Subcutaneous abdominal adipose tissue (tissue), 5 donors: ENCODE measurements at regions not wholly inside any gene's neighbourhood (a gene's known extent, or its start where the extent isn't known, plus 50 kb on each side); places are given as distances from the start of the nearest gene placed in this dataset.

Source experiments
- H3K27ac ChIP-seq: one replicate; pipeline ENCODE4 v1.7.0; 2013; ENCODE audit warnings: low read depth, mild to moderate bottlenecking, inconsistent platforms, low read length, moderate library complexity
- H3K27me3 ChIP-seq, 5 donors: one replicate each; pipeline ENCODE4 v1.7.0; 2013; ENCODE audit warnings: low read length in 5 of 5, inconsistent platforms in 1 of 5; ENCODE audit not compliant: control insufficient read depth in 5 of 5, insufficient read depth in 4 of 5
- H3K36me3 ChIP-seq, 5 donors: one replicate each; pipeline ENCODE4 v1.7.0; 2013; ENCODE audit warnings: low read length in 5 of 5; ENCODE audit not compliant: control insufficient read depth in 5 of 5, insufficient read depth in 5 of 5
- H3K4me1 ChIP-seq, 5 donors: one replicate each; pipeline ENCODE4 v1.7.0; 2013; ENCODE audit warnings: low read length in 5 of 5, mild to moderate bottlenecking in 3 of 5, moderate library complexity in 1 of 5; ENCODE audit not compliant: control insufficient read depth in 5 of 5, insufficient read depth in 5 of 5
- H3K4me3 ChIP-seq, 5 donors: one replicate each; pipeline ENCODE4 v1.7.0; 2013; ENCODE audit warnings: low read length in 5 of 5, low read depth in 1 of 5
- H3K9ac ChIP-seq, 5 donors: one replicate each; pipeline ENCODE4 v1.7.0; 2013; ENCODE audit warnings: low read length in 5 of 5, mild to moderate bottlenecking in 4 of 5, moderate library complexity in 3 of 5
- H3K9me3 ChIP-seq, 5 donors: one replicate each; pipeline ENCODE4 v1.7.0; 2013; ENCODE audit warnings: low read length in 5 of 5; ENCODE audit not compliant: control insufficient read depth in 5 of 5
- donor health status: healthy.
- donor health status: healthy.
- donor health status: healthy.
- donor health status: healthy.
- donor health status: healthy.

DNA sequence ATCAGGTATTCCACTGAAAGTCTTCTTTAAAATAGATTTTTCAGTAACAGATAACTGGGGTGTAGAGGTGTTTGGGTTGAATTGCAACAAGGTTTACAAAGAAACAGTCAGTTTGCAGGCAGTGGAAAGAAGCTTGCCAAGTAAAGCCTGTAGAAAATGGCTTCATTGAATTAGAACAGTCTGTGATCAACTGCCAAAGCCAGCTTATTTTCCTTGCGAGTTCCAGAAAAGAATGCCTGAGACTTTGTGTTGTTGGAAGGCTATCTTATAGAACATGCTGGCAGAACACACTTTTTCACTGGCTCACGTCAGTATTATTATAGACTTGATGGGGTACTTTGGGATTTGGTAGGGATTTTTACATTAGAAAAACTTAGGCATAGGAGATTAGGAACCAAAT lies 601.0 kb downstream of the XIRP2 start:
- Histone ChIP-seq H3K27ac (no peak overlapping the region), H3K9me3 (no peaks in the 10 kb centered on the region), H3K36me3 (no peaks in the 10 kb centered on the region), H3K4me1 (no peaks in the 10 kb centered on the region), H3K4me3 (no peak overlapping the region), H3K9ac (no peak overlapping the region), H3K27me3 (no peaks in the 10 kb centered on the region)

- Histone ChIP-seq H3K9ac (no peak overlapping the region), H3K36me3 (no peaks in the 10 kb centered on the region), H3K9me3 (no peaks in the 10 kb centered on the region), H3K27me3 (no peaks in the 10 kb centered on the region), H3K4me3 (no peak overlapping the region), H3K27ac (no peak overlapping the region), H3K4me1 (no peaks in the 10 kb centered on the region)
Observed at GRCh38 chr2:167487728-167488127, 599.4 kb downstream of the XIRP2 start.

GRCh38 chr2:167484875-167485274 lies 596.6 kb downstream of the XIRP2 start:
- Histone ChIP-seq H3K9me3 (no peaks in the 10 kb centered on the region), H3K4me3 (no peak overlapping the region), H3K27ac (no peak overlapping the region), H3K36me3 (no peaks in the 10 kb centered on the region), H3K9ac (no peak overlapping the region), H3K4me1 (no peaks in the 10 kb centered on the region), H3K27me3 (peaks cover 0 to 3% (median 0%) of the 10 kb centered on the region in 5 donors)

- no peak overlapping the region for H3K4me3 ChIP-seq
Observed at GRCh38 chr2:167480986-167481309, 592.7 kb downstream of the XIRP2 start.

DNA sequence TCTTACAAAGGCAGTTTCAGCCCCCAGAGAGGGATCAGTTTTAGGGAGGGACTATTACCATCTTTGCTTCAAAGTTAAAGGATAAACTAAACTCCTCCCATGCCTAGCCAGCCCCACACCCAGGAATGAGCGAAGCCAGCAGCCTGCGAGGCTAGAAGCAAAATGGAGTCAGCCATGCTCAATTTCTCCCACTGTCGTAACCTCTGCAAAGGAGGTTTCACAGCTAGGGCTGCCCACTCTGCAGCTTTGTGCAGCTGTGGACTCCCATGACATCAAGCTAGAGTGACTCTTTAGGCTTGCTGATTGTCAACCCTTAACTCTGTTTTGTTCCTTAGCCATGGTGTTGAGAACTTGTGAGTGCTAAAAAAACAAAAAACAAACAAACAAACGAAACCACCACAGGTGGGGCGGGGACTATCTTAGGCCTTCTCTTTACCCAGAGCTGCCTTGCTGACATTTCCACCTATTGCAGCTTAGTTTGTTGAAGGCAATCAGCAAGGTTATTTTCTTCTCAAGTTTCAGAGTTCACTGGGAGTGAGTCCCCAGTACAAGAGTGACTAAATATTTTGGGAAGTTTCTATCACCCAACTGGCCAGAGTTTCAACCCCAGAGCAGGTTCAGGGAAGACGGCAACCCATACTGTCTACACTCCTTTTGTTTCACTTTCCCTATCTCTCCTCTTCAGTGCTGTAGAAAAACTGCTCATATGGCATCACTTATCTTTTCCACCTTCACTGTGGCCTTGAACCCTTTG lies 592.1 kb downstream of the XIRP2 start:
- H3K27ac ChIP-seq = no peak overlapping the region
- H3K27me3 ChIP-seq = peaks cover 0 to 5% (median 0%) of the 10 kb centered on the region in 5 donors
- H3K4me1 ChIP-seq = no peaks in the 10 kb centered on the region
- H3K9ac ChIP-seq = no peak overlapping the region
- H3K36me3 ChIP-seq = no peaks in the 10 kb centered on the region
- H3K9me3 ChIP-seq = no peaks in the 10 kb centered on the region
- H3K4me3 ChIP-seq = no peak overlapping the region

More at GRCh38 chr2:167480986-167481309, 592.7 kb downstream of the XIRP2 start:
- H3K9ac ChIP-seq = no peak overlapping the region
- H3K9me3 ChIP-seq = no peaks in the 10 kb centered on the region
- no peaks in the 10 kb centered on the region for H3K36me3 ChIP-seq
- H3K4me1 ChIP-seq = no peaks in the 10 kb centered on the region
- H3K27me3 ChIP-seq = peaks cover 0 to 5% (median 0%) of the 10 kb centered on the region in 5 donors
- no peak overlapping the region for H3K27ac ChIP-seq

DNA sequence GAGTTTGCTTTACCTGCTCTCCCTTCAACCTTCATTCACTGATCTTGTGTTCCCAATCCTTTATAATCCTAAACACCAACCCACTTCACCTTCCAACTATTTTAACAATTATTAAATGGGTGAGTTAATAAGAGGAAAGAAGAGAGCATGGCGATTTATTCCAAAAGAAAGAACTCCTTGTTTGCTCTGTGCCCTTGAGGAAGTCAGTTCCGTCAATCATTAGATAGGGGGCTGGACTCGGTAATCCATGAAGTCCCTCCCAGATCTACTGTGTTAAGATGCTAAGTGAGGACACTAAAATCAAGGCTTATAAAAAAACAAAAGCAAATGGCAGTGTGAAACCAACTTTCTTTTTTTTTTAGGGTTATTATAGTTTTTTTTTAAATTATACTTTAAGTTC lies 589.9 kb downstream of the XIRP2 start:
- no peaks in the 10 kb centered on the region for H3K36me3 ChIP-seq
- no peaks in the 10 kb centered on the region for H3K4me1 ChIP-seq
- H3K9ac ChIP-seq = no peak overlapping the region

GRCh38 chr2:167475791-167476190 lies 587.5 kb downstream of the XIRP2 start:
- H3K27ac ChIP-seq = no peak overlapping the region
- peaks cover 0 to 5% (median 0%) of the 10 kb centered on the region in 5 donors for H3K27me3 ChIP-seq
- no peak overlapping the region for H3K9ac ChIP-seq
- H3K9me3 ChIP-seq = no peaks in the 10 kb centered on the region
- no peaks in the 10 kb centered on the region for H3K36me3 ChIP-seq
- H3K4me1 ChIP-seq = no peaks in the 10 kb centered on the region
- H3K4me3 ChIP-seq = no peak overlapping the region

More for the DNA sequence above, 589.9 kb downstream of the XIRP2 start:
- Histone ChIP-seq H3K9me3 (no peaks in the 10 kb centered on the region), H3K27ac (no peak overlapping the region), H3K4me3 (no peak overlapping the region), H3K27me3 (peaks cover 0 to 5% (median 0%) of the 10 kb centered on the region in 5 donors)

DNA sequence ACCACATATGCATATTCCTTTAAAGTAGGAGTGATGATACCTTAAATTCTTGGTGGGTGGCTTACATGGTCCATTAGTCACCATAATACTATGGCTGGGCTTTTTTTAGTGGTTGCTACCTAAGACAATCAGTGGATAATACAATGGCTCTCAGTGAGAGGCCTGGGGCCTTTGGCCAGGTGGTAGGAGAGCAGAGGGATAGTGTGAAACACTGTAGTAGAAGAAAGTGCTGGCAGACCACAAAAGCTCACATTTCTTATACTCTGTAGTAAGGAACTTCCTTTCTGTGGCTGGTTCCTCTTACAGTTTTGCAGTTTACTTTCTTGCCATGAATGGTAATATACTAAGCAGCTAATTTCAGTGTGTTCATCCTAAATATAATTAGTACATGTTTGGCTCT lies 583.5 kb downstream of the XIRP2 start:
- Histone ChIP-seq H3K9ac (no peak overlapping the region), H3K27me3 (no peaks in the 10 kb centered on the region), H3K36me3 (no peaks in the 10 kb centered on the region)

GRCh38 chr2:167471332-167471731 lies 583.1 kb downstream of the XIRP2 start:
- H3K4me1 ChIP-seq = no peaks in the 10 kb centered on the region

More for the DNA sequence above, 583.5 kb downstream of the XIRP2 start:
- H3K4me1 ChIP-seq = no peaks in the 10 kb centered on the region
- H3K27ac ChIP-seq = no peak overlapping the region
- H3K4me3 ChIP-seq = no peak overlapping the region
- no peaks in the 10 kb centered on the region for H3K9me3 ChIP-seq

DNA sequence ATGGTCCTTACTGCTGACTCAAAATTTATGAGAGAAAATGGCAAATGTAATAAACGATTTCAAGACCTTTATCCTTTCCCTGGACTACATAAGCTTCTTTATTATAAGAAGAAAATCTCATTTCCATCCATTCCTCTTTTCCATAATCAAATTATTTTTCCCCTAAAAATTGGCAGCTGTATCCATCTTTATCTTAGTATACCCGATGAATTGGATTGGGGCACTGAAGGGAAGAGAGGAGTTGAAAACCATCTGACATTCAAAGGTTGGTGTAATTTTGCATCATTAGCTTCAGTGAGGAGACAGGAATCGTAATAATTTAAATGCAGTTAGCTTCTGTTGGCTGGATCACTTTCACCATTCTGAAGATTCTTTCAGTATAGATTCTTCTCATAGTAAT lies 574.1 kb downstream of the XIRP2 start:
- Histone ChIP-seq H3K27me3 (no peaks in the 10 kb centered on the region), H3K4me1 (no peaks in the 10 kb centered on the region), H3K27ac (no peak overlapping the region), H3K36me3 (no peaks in the 10 kb centered on the region), H3K9ac (no peak overlapping the region), H3K4me3 (no peak overlapping the region), H3K9me3 (peaks cover 0 to 14% (median 7%) of the 10 kb centered on the region in 5 donors)

More at GRCh38 chr2:167471332-167471731, 583.1 kb downstream of the XIRP2 start:
- no peak overlapping the region for H3K27ac ChIP-seq
- no peaks in the 10 kb centered on the region for H3K27me3 ChIP-seq
- H3K4me3 ChIP-seq = no peak overlapping the region
- no peak overlapping the region for H3K9ac ChIP-seq
- no peaks in the 10 kb centered on the region for H3K36me3 ChIP-seq
- no peaks in the 10 kb centered on the region for H3K9me3 ChIP-seq
